Spleen (tissue), 11 donors: ENCODE measurements at regions not wholly inside any gene's neighbourhood (a gene's known extent, or its start where the extent isn't known, plus 50 kb on each side); places are given as distances from the start of the nearest gene placed in this dataset.
"Not testable (repeated sequence)": the region's sequence is repeated elsewhere in the genome, so short reads cannot be mapped to it uniquely, and the experiment has no call there.

Experiments used
- DNase-seq: peaks from one replicate; pipeline ENCODE4 v3.0.0-alpha.2; 2020
- H3K27ac ChIP-seq, 8 donors: fragments of 200-600 bp; sonication (generic) in 7 of 8; 1 replicate in 4 of 8; 2 replicates in 4 of 8; pipeline versions ENCODE4 v1.5.0 to v1.8.0; 2016 to 2021; ENCODE audit warnings: inconsistent platforms in 4 of 8, mild to moderate bottlenecking in 4 of 8, moderate library complexity in 1 of 8
- H3K27me3 ChIP-seq, 7 donors: fragments of 200-600 bp; sonication (generic) in 6 of 7; replicated peaks in 1 of 7; 1 replicate in 4 of 7; 2 replicates in 3 of 7; pipeline versions ENCODE4 v1.5.0 to v1.8.0; 2016 to 2021; ENCODE audit warnings: inconsistent platforms in 3 of 7, mild to moderate bottlenecking in 1 of 7
- H3K36me3 ChIP-seq, 6 donors: fragments of 200-600 bp; sonication (generic) in 5 of 6; 1 replicate in 4 of 6; 2 replicates in 2 of 6; pipeline versions ENCODE4 v1.5.0 to v1.8.0; 2016 to 2021; ENCODE audit warnings: inconsistent platforms in 2 of 6
- H3K4me1 ChIP-seq, 6 donors: fragments of 200-600 bp; sonication (generic) in 5 of 6; 1 replicate in 3 of 6; 2 replicates in 3 of 6; pipeline versions ENCODE4 v1.5.0 to v1.8.0; 2016 to 2021; ENCODE audit warnings: inconsistent platforms in 3 of 6
- H3K4me3 ChIP-seq, 8 donors: fragments of 200-600 bp; sonication (generic) in 7 of 8; 1 replicate in 4 of 8; 2 replicates in 4 of 8; pipeline versions ENCODE4 v1.5.0 to v1.8.0; 2016 to 2021; ENCODE audit warnings: inconsistent platforms in 4 of 8, mild to moderate bottlenecking in 4 of 8, moderate library complexity in 2 of 8
- H3K9me3 ChIP-seq, 8 donors: fragments of 200-600 bp; sonication (generic) in 7 of 8; 1 replicate in 4 of 8; 2 replicates in 4 of 8; pipeline versions ENCODE4 v1.5.0 to v1.8.0; 2016 to 2021; ENCODE audit warnings: inconsistent platforms in 4 of 8
- CTCF ChIP-seq, 11 experiments: fragments of 200-600 bp in 7 of 11; fragments of 450-650 bp in 4 of 11; sonication (generic) in 4 of 11; IDR thresholded peaks in 8 of 11; conservative IDR thresholded peaks in 3 of 11; 1 replicate in 7 of 11; 2 replicates in 4 of 11; pipeline versions ENCODE4 v1.4.0 to v1.8.0; 2016 to 2021; ENCODE audit warnings: antibody characterized with exemption in 11 of 11, inconsistent platforms in 4 of 11, mild to moderate bottlenecking in 1 of 11
- POLR2A ChIP-seq, 3 donors: fragments of 450-650 bp; IDR thresholded peaks; one replicate each; pipeline ENCODE4 v1.5.1; 2017; ENCODE audit warnings: antibody characterized with exemption in 3 of 3, mild to moderate bottlenecking in 1 of 3
- POLR2AphosphoS5 ChIP-seq, 3 donors: sonication (generic); formaldehyde crosslinking; IDR thresholded peaks; one replicate each; pipeline ENCODE4 v1.5.1; 2017; ENCODE audit warnings: antibody characterized with exemption in 3 of 3
- WGBS, 5 donors: extraction: QIAGEN DNeasy Blood & Tissue Kit in 3 of 5; methylation state at CpG; one replicate each; pipeline versions ENCODE4 v1.1.5 to v1.1.7; 2013 to 2018; 5-methylcytosine and 5-hydroxymethylcytosine counted together
- intact Hi-C: fragments of 100-400 bp; cut with DNase I; formaldehyde crosslinking; loops from one replicate; pipeline ENCODE4 v1.15.0; 2023; ENCODE audit warnings: low total_unique reads
- donor health status: healthy with polysubstance abuse.
- donor health status: DM: no; HTN: no; CAD: no; lungs with moderate emphysema.
- donor health status: DM: no; HTN: no; CAD: no.
- donor health status: Bipolar disorder and iron deficiency.
- donor health status: healthy.
- donor health status: DM: no; HTN: no; CAD: no.
- donor health status: DM: yes; HTN: yes; CAD: no.

DNA sequence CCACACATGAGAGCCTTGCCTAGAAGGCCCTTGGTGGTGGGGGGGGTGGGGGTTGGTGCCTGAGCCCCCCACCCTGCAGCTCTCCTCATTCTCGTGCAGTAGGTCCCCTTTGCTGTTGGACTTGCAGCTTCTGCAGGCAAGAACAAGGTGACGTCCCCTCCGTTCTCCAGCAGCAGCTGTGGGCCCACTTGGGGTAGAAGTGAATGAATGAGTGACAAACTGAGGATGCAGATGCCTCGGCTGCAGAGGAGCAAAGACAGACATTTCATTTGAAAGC is 88.6 kb upstream of the CTDP1 start:
- peaks cover 0 to 11% (median 0%) of the 10 kb centered on the region in 8 donors for H3K9me3 ChIP-seq
- H3K27ac ChIP-seq: no peak overlapping the region
- intact Hi-C loops: no loop called here
- no peak for DNase-seq
- peaks cover 0 to 24% (median 10%) of the 10 kb centered on the region in 6 donors for H3K4me1 ChIP-seq
- 80 to 91% (median 82%) methylated on average over 4 of the region's 4 CpGs for WGBS, 5 donors
- TF ChIP-seq POLR2AphosphoS5 (IDR thresholded peaks at IDR 0.05) (no peak), CTCF (IDR thresholded peaks at IDR 0.05 in 8 of 11, conservative IDR thresholded peaks at IDR 0.05 in 3 of 11) (no peak), POLR2A (IDR thresholded peaks at IDR 0.05) (no peak)
- H3K36me3 ChIP-seq: no peaks in the 10 kb centered on the region
- H3K4me3 ChIP-seq: no peak overlapping the region
- peaks cover 0 to 3% (median 0%) of the 10 kb centered on the region in 7 donors for H3K27me3 ChIP-seq

- DNase-seq, H3K4me3 ChIP-seq, intact Hi-C loops, H3K27ac ChIP-seq, H3K36me3 ChIP-seq: not testable (repeated sequence)
- Histone ChIP-seq H3K9me3 (peaks cover 0 to 11% (median 0%) of the 10 kb centered on the region in 8 donors), H3K4me1 (peaks cover 0 to 23% (median 10%) of the 10 kb centered on the region in 6 donors), H3K27me3 (peaks cover 0 to 20% (median 0%) of the 10 kb centered on the region in 7 donors)
- WGBS, 5 donors: 48 to 83% (median 63%) methylated on average over 3 of the region's 3 CpGs
Observed at GRCh38 chr18:79592684-79593083, 86.9 kb upstream of the CTDP1 start.

DNA sequence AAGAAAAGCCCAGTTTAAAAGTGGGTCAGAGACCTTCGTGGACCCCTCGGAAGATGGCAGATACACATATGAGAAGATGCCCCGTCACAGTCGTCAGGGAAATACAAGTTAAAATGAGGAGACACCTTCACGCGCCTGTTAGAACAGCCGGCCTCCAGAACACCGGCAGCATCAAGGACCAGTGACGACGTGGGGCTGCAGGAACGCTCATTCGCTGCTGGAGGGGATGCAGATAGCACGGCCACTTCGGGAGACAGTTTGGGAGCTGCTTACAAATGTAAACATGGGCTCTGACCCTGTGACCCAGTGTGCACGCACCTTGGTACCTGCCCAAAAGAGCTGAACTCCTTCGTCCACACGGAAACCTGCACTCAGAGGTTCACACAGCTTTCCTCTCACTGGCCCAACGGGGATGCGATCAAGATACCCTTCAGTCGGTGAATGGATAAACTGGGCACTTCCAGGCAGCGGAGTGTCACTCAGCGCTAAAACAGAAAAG is 83.7 kb upstream of the CTDP1 start:
- intact Hi-C loops: no loop called here
- DNase-seq: peak; percentile 55

DNA sequence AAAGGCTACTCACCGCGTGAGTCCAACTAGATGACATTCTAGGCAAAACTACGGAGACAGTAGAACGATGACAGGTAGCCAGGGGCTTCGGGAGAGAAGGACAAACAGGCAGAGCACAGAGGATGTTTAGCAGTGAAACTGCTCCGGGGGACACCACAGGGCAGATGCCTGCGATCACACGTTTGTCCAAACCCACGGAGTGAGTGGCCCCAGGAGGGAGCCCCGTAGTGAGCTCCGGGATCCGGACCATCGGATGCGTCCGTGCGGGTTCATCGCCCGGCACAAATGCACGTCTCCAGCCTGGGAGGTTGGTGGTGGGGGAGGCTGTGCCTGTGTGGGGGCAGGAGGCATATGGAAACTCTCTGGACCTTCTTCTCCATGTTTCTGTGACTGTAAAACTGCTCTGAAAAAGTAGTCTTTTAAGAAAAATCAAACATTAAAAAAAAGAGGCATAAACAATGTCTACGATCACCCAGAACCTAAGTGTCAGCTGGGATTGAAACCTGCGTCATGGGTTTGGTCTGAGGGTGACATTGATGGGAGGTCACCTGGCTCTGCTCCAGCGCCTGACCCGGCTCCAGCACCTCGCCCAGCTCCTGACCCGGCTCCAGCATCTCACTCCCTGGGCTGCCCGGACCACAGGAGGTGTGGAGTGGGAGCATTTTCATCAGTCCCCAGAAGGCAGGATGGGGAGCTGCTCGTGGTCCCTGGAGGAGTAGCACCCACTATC is 83.0 kb upstream of the CTDP1 start:
- WGBS, 5 donors: 78 to 86% (median 85%) methylated on average over 27 of the region's 27 CpGs
- peaks cover 0 to 11% (median 0%) of the 10 kb centered on the region in 8 donors for H3K9me3 ChIP-seq

More for the DNA sequence above, 83.7 kb upstream of the CTDP1 start:
- Histone ChIP-seq H3K27me3 (peaks cover 0 to 39% (median 0%) of the 10 kb centered on the region in 7 donors), H3K36me3 (no peaks in the 10 kb centered on the region), H3K4me3 (no peak overlapping the region), H3K9me3 (peaks cover 0 to 11% (median 0%) of the 10 kb centered on the region in 8 donors), H3K4me1 (no peaks in the 10 kb centered on the region), H3K27ac (no peak overlapping the region)
- 85 to 91% (median 90%) methylated on average over 20 to 22 of the region's 22 CpGs for WGBS, 5 donors
- TF ChIP-seq CTCF (IDR thresholded peaks at IDR 0.05 in 8 of 11, conservative IDR thresholded peaks at IDR 0.05 in 3 of 11) (no peak), POLR2A (IDR thresholded peaks at IDR 0.05) (no peak), POLR2AphosphoS5 (IDR thresholded peaks at IDR 0.05) (no peak)

More for the DNA sequence above, 83.0 kb upstream of the CTDP1 start:
- Histone ChIP-seq H3K4me1 (no peaks in the 10 kb centered on the region), H3K36me3 (no peaks in the 10 kb centered on the region), H3K27me3 (peaks cover 0 to 39% (median 0%) of the 10 kb centered on the region in 7 donors), H3K4me3 (no peak overlapping the region), H3K27ac (no peak overlapping the region)
- DNase-seq: peak; percentile 67
- TF ChIP-seq POLR2A (IDR thresholded peaks at IDR 0.05): no peak
- no peak for TF ChIP-seq CTCF (IDR thresholded peaks at IDR 0.05 in 8 of 11, conservative IDR thresholded peaks at IDR 0.05 in 3 of 11)
- TF ChIP-seq POLR2AphosphoS5 (IDR thresholded peaks at IDR 0.05): no peak
- intact Hi-C loops: no loop called here
